ENCODE measurements at regions not wholly inside any gene's neighbourhood (a gene's known extent, or its start where the extent isn't known, plus 50 kb on each side); places are given as distances from the start of the nearest gene placed in this dataset.
"Not testable (repeated sequence)": the region's sequence is repeated elsewhere in the genome, so short reads cannot be mapped to it uniquely, and the experiment has no call there.

- DNase-seq (ENCODE audit: low read depth, low spot score), result no peak
- H3K4me3 ChIP-seq (ENCODE audit: low read length), result no peak overlapping the region
These were observed 294.3 kb upstream of the PFKP start for GRCh38 chr10:2772816-2773631.

DNA sequence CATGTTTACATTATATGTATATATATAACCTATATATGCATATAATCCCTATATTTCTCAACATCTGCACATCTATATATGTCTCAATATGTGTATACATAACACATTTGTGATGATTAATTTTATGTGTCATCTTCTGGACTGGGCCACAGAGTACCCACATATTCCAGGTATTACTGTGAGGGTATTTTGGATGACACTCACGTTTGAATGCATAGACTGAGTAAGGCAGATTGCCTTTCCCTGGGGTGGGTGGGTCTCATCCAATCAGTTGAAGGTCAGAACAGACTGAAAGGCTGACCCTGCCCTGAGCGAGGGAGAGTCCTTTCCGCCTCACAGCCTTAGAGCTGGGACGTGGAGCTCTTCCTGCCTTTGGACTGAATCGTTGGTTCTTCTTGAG, 295.2 kb upstream of the PFKP start:
- no peak overlapping the region for H3K4me3 ChIP-seq (ENCODE audit: low read length)
- no peak for DNase-seq (ENCODE audit: low read depth, low spot score)

- not testable (repeated sequence) for DNase-seq (ENCODE audit: low read depth, low spot score); H3K4me3 ChIP-seq (ENCODE audit: low read length)
These were observed 300.1 kb upstream of the PFKP start for GRCh38 chr10:2767293-2767692.

- DNase-seq (ENCODE audit: low read depth, low spot score), result no peak
These were observed 305.4 kb upstream of the PFKP start for GRCh38 chr10:2761971-2762370.

GRCh38 chr10:2761311-2761710, 306.0 kb upstream of the PFKP start:
- H3K4me3 ChIP-seq (ENCODE audit: low read length), result no peak overlapping the region
- no peak for DNase-seq (ENCODE audit: low read depth, low spot score)

More at GRCh38 chr10:2761971-2762370, 305.4 kb upstream of the PFKP start:
- no peak overlapping the region for H3K4me3 ChIP-seq (ENCODE audit: low read length)

GRCh38 chr10:2760736-2761135, 306.6 kb upstream of the PFKP start:
- peak; percentile 25 for DNase-seq (ENCODE audit: low read depth, low spot score)

DNA sequence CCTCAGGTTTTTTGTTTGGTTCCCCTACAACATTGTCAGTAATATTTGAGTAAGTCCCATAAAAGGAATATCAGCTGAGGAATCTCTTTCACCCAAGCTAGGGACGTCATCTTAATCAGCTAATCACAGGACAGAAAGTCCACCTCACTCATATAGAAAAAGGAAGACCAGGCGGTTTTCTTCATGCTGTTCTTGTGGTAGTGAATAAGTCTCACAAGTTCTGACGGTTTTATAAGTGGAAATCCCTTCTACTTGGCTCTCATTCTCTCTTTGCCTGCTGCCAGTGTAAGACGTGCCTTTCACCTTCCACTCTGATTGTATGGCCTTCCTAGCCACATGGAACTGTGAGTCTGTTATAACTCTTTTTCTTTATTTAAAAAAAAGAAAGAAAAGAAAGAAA, 308.1 kb upstream of the PFKP start:
- no peak for DNase-seq (ENCODE audit: low read depth, low spot score)
- no peak overlapping the region for H3K4me3 ChIP-seq (ENCODE audit: low read length)

More at GRCh38 chr10:2760736-2761135, 306.6 kb upstream of the PFKP start:
- no peak overlapping the region for H3K4me3 ChIP-seq (ENCODE audit: low read length)

DNA sequence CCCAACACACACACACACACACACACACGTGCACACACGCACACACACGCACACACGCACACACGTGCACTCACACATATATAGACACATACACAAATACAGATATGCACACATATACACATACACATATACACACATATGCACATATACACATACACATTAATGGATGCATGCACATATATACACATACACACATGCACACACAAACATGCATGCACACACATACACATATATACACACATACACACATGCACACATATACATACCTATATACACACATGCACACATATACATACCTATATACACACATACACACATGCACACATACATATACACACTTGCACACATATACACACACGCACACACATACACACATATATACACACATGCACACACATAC, 312.4 kb upstream of the PFKP start:
- H3K4me3 ChIP-seq (ENCODE audit: low read length), result no peak overlapping the region
- no peak for DNase-seq (ENCODE audit: low read depth, low spot score)

DNA sequence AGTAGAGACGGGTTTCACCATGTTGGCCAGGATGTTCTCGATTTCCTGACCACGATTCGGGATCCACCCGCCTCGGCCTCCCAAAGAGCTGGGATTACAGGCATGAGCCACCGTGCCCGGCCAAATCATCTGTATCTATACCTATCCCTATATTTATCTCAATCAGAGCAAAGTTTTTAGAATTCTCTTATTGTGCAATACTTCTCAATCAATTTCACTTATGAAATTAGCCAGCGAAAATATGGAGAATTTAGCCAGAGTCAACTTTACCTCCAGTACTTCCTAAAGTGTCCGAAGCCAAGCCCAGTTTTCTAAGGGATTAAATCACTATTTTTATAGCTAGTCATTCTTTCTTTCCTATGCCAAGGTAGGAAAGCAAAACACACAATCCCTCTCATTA, 319.1 kb upstream of the PFKP start:
- DNase-seq (ENCODE audit: low read depth, low spot score), result no peak
- H3K4me3 ChIP-seq (ENCODE audit: low read length), result no peak overlapping the region

- no peak for DNase-seq (ENCODE audit: low read depth, low spot score)
- no peak overlapping the region for H3K4me3 ChIP-seq (ENCODE audit: low read length)
These were observed 320.7 kb upstream of the PFKP start for GRCh38 chr10:2746638-2747037.

- DNase-seq (ENCODE audit: low read depth, low spot score), result no peak
- H3K4me3 ChIP-seq (ENCODE audit: low read length), result no peak overlapping the region
These were observed 321.7 kb upstream of the PFKP start for GRCh38 chr10:2745666-2746065.

GRCh38 chr10:2744547-2745200, 322.7 kb upstream of the PFKP start:
- H3K4me3 ChIP-seq (ENCODE audit: low read length), result no peak overlapping the region
- DNase-seq (ENCODE audit: low read depth, low spot score), result no peak

GRCh38 chr10:2734603-2735002, 332.7 kb upstream of the PFKP start:
- DNase-seq (ENCODE audit: low read depth, low spot score), result no peak
- H3K4me3 ChIP-seq (ENCODE audit: low read length), result no peak overlapping the region

GRCh38 chr10:2733278-2733963, 333.9 kb upstream of the PFKP start:
- no peak overlapping the region for H3K4me3 ChIP-seq (ENCODE audit: low read length)
- DNase-seq (ENCODE audit: low read depth, low spot score), result no peak

GRCh38 chr10:2731940-2732339, 335.4 kb upstream of the PFKP start:
- DNase-seq (ENCODE audit: low read depth, low spot score), result no peak
- no peak overlapping the region for H3K4me3 ChIP-seq (ENCODE audit: low read length)

- H3K4me3 ChIP-seq (ENCODE audit: low read length), result no peak overlapping the region
- no peak for DNase-seq (ENCODE audit: low read depth, low spot score)
These were observed 338.2 kb upstream of the PFKP start for GRCh38 chr10:2729197-2729596.

GRCh38 chr10:2728087-2728486, 339.3 kb upstream of the PFKP start:
- DNase-seq (ENCODE audit: low read depth, low spot score), result no peak

GRCh38 chr10:2716596-2716995, 350.8 kb upstream of the PFKP start:
- DNase-seq (ENCODE audit: low read depth, low spot score), result no peak
- no peak overlapping the region for H3K4me3 ChIP-seq (ENCODE audit: low read length)

More at GRCh38 chr10:2728087-2728486, 339.3 kb upstream of the PFKP start:
- H3K4me3 ChIP-seq (ENCODE audit: low read length), result no peak overlapping the region

DNA sequence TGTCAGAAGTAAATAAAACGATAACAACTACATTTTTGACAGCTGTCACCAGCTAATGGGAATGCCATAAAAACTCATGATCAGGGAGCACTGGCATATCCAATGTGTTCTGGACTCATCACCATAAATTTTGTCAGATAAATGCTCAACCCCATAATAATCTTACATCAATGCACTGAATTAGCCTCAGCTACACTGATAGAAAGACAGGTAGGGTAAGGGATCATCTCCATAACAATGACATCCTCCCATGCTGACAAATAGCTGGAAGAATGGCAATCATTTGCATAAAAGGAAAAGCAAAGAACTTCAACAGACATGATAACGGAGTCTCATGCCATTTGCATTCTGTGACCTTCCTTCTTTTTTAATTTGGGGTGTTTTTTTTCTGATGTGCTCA, 352.8 kb upstream of the PFKP start:
- no peak overlapping the region for H3K4me3 ChIP-seq (ENCODE audit: low read length)
- DNase-seq (ENCODE audit: low read depth, low spot score), result no peak

GRCh38 chr10:2703953-2704352, 363.4 kb upstream of the PFKP start:
- DNase-seq (ENCODE audit: low read depth, low spot score), result no peak

More at GRCh38 chr10:2703953-2704352, 363.4 kb upstream of the PFKP start:
- no peak overlapping the region for H3K4me3 ChIP-seq (ENCODE audit: low read length)

All from Jurkat, Clone E6-1 (cell line).